ENCODE measurements at regions not wholly inside any gene's neighbourhood (a gene's known extent, or its start where the extent isn't known, plus 50 kb on each side); places are given as distances from the start of the nearest gene placed in this dataset.

DNA sequence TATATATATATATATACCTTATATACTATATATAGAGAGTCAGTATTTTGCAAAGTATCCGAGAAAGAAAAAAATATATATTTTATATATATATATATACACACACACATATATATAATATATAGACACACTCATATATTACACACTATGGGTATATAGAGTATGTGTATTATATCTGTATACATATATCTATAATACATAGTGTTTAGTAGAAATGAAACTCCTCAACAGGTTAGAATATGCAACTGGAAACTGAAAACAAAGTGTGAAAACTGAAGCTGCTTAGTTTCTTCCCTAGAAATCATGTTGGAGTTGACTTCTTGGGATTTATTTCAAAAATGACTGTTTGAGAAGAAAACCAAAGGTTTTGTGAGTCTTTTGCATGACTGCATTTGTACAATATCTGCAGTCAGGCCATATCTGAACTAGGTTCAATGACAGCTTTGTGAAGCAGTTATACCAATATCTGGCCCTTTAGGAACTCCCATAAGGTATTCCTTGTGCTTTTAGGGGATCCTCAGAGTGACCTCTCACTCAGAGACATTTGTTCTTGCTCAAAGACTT is 284.1 kb downstream of the CASP12 start:
- TF ChIP-seq, protein P1, sequence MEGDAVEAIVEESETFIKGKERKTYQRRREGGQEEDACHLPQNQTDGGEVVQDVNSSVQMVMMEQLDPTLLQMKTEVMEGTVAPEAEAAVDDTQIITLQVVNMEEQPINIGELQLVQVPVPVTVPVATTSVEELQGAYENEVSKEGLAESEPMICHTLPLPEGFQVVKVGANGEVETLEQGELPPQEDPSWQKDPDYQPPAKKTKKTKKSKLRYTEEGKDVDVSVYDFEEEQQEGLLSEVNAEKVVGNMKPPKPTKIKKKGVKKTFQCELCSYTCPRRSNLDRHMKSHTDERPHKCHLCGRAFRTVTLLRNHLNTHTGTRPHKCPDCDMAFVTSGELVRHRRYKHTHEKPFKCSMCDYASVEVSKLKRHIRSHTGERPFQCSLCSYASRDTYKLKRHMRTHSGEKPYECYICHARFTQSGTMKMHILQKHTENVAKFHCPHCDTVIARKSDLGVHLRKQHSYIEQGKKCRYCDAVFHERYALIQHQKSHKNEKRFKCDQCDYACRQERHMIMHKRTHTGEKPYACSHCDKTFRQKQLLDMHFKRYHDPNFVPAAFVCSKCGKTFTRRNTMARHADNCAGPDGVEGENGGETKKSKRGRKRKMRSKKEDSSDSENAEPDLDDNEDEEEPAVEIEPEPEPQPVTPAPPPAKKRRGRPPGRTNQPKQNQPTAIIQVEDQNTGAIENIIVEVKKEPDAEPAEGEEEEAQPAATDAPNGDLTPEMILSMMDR (IDR thresholded peaks at IDR 0.05): no peak
- no peak for TF ChIP-seq POLR2A (IDR thresholded peaks at IDR 0.05)
